ENCODE measurements at regions not wholly inside any gene's neighbourhood (a gene's known extent, or its start where the extent isn't known, plus 50 kb on each side); places are given as distances from the start of the nearest gene placed in this dataset.

DNA sequence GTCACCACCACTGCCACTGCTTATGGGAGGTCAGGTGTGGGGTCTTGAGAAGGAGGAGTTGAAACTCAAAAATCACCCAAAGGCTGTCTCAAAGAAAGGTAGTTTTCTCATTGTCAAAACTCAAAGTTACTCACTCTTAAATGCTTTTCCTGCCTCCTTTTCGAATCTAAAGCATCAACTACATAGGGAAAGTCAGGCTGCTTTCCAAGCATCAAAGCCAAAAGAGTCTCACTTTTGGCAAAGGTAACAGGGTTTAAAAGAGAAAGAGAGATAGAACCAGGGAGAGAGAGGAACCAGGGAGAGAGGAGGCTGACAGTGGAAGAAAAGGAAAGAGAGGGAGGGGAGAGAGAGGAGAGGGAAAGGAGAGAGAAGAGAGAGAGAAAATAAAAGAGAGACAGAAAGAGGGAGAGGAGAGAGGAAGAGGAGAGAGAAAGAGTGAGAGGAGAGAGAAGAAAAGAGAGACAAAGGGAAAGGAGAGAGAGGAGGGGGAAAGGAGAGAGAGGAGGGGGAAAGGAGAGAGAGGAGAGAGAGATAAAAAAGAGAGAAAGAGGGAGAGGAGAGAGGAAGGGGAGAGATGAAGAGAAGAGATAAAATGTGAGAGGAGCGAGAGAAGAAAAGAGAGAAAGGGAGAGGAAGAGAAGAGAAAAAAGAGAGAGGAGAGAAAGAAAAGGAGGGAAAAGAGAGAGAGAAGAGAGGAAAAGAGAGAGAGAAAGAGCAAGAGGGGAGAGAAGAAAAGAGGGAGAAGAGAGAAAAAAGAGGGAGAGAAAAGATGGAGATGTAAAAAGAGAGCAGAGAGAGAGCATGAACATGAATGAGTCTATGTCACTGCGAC lies 262.0 kb upstream of the TSHZ3 start:
- DNase-seq: no peak

DNA sequence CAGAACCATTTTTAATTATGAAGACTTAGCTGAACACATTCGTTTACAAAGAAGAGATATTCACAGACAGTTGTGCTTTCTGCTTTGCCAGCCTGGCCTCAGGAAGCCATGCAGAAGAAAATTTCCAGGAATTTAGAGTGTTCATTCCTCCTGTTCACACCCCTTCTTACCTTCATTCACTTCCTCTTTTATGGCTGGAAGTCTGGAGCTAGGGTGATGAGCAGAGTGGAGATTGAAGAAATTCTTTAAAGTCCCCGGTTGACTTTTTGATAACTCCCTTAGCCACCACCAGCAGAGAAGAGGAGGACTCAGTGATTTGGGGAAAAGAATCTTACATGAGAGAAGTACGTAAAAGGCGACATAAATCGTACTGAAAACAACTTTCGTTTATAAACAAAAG lies 263.6 kb upstream of the TSHZ3 start:
- no peak for DNase-seq

DNA sequence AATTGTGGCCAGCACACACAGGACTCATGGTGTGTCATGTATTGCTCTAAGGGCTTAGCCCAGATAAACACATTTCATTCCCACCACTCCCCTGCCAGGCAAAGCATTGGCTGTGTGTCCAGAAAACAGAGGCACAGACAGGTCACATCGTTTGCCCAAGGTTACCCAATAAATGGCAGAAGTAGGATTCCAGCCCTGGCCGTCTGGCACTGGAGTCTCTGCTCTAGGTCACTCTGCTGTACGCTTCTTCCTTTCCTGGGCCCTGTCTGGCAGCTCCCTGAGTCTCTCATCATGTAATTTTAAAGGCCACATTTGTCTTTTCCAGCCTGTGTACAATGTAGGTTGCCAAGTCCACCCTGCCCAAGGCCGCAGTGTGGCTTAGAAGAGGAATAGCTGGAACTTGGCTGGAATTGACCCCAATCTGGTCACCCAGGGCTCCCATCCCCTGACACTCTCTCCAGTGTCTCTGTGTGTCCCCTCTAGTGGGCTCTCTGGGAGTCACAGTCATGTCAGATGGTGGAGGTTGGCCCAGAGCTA lies 264.5 kb upstream of the TSHZ3 start:
- no peak for DNase-seq

DNA sequence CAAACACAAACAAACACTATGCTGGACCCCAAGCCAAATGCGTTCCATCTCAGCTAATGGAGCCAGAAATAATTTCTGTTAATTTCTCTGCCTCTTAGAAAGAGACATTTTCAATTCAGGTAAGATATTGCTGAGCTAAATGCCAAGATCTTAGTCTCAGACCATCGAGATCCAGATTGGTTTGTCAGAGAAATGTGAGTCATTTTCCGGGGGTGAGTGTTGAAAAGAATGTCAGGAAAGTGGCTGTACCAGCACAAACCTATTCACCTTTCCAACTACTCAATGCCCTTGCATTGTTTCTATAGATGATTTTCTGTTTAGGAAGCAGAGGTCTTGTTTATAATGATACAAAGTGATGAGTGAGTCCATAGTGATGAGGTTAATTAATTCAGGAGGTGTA lies 266.8 kb upstream of the TSHZ3 start:
- DNase-seq: no peak

DNA sequence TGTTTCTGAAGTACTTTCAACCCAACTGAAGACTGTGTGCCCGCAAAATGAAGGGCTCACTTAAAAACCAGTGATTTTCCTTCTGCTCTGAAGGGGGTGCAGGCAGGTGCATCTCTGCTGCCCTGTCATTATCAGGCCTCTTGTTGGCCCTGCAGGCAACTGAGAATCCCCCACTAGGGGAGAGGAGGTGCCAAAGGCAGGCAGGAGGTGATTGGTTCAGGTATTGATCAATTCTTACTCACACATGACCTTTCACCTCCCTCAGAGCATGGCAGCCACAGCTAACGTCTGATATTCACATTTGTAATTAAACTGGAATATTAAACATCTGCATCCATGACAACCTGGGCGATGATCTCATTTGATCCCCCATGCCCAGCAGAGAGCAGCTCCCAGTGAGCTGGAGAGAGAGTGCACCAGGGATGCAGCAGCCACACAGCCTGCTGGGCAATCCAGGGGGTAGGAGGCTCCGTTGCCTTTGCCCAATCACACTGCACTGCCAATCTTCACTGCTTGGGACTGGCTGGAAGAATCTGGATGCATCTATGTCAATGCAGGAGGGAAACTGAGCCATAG lies 267.9 kb upstream of the TSHZ3 start:
- no peak for DNase-seq

DNA sequence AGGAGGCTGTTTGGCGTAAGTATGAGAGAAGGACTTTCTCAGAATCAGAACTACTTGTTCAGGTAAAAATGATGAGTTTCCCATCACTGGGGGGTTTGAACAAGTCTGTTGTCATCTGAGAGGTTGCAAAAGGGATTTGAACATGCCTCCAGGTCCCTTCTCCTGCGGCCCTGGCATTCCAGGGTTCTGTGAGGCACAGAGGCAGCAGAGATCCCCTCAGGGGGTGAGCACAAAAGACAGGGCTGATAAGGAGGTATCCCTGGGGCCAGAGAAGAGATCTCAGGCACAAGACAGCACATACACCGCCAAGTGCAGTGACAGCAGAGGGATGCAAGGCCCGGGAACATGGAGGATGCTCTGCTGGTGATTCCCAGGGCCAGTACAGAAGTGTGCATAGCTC lies 275.8 kb upstream of the TSHZ3 start:
- DNase-seq: no peak

DNA sequence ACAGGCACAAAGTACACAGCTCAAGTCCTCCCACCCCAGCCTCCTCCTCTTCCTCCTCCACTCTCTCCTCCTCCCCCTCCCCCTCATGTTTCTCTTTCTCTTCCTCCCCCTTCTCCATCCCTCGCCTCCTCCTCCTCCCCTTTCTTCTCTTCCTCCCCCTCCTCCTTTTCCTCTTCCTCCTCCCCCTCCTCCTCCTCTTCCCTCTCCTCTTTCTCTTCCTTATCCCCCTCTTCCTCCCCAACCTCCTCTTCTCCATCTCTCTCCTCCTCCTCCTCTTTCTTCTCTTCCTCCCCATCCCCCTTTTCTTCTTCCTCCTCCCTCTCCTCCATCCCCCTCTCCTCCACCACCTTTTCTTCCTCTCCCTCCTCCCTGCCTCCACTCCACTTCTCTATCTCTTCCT lies 276.3 kb upstream of the TSHZ3 start:
- no peak for DNase-seq

DNA sequence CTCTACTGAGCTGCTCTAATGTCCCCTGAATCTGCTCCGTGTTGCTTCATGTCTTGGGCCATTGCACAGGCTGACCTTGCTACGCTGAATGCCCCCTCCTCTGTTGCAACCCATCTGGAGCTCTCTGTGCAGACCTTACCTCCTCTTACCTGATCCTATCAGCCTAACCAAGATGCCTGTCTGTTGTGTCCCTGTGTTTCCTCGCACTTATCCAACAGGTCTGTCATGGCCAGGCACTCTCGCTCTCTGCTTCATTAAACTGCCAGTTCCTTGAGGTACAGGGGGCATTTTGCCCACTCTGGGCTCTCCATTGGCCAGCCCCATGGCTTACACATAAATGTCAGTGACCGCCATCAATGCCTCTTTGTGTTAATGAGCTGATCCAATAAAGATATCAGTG lies 277.7 kb upstream of the TSHZ3 start:
- DNase-seq: no peak

DNA sequence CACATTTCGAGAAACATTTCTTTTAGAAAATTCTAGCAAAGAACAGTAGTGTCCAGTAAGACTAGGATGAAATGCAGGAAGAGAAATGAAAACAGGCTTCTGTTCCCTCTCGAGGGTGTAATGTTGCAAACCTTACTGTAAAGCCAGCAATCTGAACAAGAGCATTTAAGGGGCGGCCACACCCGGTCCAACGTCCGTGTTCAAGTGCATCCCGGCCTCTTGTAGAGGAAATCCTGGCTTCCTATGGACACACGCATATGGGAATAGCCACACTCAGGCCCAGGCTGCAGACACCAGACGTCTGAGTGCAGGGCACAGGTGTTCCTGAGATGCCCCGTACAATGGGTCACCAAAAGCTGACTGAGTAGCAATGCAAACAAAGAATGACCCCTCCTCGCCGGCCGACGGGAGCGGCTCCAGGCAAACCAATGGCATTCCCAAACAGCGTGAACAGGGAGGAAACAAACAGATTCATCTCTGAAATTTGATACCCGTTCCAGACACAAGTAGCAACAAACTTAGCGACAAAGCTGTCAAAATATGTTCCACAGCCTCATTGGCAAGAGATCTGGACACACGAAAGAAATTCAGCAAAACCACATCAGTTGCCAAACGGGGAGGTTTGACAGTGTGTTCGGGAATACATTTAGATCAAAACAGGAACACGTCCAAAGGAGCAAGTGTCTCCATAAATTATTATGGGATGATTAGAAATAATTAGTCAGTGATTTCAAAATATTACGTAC lies 278.6 kb upstream of the TSHZ3 start:
- no peak for DNase-seq

DNA sequence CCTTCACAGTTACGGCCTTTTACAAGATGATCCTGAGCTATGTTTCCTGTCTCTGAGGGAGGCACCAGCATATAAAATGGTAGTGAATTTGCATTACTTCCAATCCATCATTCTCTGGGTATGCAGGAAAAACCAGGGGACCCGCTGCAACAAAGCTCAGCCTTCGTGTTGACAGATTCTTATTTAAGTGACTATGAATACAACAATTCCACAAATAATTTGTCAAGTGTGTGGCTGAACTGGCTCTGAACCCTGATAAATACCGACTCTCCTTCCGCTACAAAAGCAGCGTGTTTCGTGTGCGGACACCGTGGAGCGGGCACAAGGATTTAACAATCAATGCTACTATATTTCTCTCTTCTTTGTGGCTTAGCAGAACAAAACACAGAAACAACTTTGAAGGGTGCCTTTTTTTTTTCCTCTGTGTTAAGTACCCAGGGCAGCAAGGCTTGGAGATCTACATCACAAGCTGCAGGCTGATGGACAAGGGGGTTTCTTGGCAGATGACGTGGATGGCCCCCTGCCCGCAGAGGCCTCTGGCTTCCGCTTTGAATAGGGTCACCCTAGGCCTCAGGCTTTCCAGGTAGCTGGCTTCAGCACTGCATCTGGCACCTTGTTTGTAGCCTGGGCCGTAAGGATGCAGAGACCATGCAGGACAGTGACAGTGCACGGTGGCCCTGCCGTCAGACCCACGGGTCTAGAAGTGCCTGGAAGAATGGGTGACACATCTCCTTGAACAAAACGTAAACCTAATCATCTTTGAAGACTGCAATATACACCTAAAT lies 280.5 kb upstream of the TSHZ3 start:
- no peak for DNase-seq

DNA sequence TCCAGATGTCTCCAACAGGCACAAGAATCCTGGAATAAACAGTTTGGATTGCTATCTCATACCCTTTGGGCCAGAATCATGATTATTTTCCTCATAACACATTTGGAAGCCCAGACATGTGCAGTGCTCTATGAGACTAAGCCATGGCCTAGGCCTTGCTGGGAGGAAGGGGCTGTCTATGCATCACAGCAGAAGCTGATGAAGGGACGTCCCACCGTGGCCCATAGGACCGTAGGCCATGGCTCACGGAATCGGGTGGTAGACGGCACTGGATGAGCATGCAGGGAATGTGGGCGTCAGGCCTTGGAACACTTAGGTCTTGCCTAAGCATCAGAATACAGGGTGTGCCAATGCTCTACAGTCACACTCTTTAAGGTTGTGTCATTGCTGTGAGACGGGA lies 283.8 kb upstream of the TSHZ3 start:
- DNase-seq: no peak

DNA sequence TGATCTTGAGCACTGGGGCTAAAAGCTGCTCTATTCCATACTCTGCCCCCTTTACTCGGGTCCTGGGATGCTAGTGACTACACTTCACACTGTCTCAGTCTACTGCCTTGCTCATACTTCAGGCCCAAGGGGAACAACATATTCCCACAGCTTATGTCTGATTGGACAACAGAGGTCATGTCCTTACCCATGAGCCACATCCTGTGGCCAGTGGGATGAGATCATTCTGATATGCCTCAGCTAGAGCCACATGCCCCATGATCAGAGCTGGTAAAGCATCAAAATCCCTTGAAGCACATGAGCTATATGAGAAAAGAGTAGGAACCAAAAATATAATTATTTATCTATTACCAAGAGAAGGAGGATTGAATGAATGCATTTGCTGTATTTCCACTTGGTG lies 290.1 kb upstream of the TSHZ3 start:
- DNase-seq: no peak

DNA sequence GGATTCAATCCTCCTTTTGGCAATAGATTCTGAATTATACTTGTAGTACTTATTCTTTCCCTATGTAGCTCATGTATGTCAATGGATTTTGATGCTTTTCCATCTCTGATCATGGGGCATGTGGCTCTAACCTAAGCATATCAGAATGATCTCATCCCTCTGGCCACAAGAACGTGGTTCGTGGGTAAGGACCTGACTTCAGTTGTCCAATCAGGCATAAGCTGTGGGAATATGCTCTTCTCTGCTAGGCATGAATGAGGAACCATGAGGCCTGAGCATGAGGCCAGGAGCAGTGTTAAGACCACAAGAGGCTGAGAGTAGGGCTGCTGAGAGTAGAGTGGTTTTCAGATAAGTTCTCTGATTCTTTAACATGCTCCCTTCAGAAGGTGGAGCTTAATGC lies 292.4 kb upstream of the TSHZ3 start:
- DNase-seq: no peak

DNA sequence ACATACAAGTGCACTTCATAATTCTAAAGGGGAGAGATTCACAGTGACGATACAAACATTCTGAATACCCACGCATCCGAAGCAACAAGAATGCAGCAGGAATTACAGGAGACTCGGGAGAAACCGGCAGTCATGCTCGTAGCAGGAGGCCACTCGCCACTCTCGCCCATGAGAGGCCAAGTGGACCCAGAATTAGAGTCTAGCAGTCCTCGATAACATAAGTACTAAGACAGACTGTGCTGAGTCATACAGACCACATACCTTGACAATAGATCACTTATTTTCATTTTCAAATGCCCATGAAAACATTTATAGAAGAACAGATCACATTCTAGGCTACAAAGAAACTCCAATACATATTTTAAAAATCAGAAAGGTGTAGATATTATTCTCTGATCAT lies 299.1 kb upstream of the TSHZ3 start:
- DNase-seq: no peak

DNA sequence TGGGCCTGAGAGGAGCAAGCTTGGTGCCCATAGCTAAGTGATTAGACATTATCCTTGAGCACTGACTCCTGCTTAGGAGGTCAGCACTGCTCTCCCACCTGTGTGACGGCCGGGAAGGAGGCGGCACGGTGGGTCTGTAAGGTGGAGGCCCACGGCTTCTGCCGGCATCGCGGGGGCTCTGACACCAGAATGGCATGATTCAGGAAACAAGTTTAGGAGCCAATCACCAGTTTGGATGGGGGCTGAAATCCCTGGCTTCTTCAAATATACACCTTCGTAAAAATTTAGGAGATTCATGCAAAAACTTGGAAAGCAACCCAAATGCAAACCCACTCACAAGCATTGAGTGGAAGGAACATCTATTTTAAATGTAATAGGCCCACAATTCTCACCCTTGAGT lies 307.3 kb upstream of the TSHZ3 start:
- no peak for DNase-seq

DNA sequence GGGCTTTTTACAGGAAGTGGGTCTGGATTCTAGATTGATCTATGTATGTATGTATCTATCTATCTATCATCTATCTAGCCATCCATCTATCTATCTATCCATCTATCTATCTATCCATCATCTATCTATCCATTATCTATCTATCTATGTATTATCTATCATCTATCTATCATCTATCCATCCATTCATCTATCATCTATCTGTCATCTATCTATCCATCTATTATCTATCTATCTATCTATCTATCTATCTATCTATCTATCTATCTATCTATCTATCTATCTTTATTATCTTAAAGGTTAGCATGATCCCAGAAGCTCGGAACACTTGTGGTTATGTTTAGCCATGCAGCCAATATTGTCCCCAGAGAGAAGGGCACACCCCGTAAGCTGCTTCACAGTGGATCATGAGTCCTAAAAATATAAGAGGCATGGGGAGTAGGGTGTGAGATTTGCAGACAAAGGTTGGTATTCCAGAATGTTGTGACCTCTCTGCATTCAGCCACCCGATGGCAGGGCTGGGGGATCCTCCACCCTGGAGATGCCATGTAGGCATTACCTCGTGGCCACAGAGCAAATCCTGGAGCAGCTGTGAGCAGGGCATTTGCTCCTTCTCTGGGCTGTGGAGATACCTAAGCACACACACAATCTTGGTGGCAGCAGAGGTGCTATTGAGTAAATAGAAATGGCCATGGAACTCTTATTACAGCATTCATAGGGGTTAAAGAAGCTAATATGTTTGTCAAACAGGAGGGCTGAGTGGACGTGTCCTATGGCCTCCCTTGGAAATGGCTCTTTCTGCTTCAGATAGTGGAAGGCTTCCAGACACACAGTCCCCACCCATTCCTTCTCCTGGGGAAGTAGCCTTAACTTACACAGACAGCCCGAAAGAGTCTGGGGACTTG lies 310.0 kb upstream of the TSHZ3 start:
- no peak for DNase-seq

DNA sequence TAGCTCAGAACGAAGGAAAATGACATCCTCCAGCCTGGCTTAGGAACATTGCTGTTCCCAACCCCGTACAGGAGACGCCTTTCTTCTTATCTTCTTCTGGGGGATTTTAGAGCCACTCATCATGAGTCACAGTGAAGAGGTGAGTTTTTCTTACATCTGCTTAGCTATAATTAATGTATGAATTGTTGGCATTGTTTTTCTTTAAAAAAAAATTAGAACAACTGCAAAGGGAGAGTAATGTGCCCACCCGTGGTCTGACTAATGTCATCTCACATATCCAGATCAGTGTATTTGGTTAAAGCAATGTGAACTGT lies 310.6 kb upstream of the TSHZ3 start:
- DNase-seq: no peak

DNA sequence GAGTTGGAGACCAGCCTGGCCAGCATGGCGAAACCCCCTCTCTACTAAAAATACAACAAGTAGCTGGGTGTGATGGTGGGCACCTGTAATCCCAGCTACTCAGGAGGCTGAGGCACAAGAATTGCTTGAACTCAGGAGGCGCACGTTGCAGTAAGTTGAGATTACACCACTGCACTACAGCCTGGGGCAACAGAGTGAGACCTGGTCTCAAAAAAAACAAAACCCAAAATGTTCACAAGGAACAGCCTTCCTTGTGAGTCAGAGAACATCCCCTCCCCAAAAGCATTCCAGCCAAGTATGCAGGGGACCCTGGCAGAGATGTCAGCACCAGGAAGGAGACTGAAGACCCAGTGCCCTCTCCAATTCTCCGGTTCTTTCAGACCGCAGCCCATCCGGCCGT lies 314.9 kb upstream of the TSHZ3 start:
- no peak for DNase-seq

DNA sequence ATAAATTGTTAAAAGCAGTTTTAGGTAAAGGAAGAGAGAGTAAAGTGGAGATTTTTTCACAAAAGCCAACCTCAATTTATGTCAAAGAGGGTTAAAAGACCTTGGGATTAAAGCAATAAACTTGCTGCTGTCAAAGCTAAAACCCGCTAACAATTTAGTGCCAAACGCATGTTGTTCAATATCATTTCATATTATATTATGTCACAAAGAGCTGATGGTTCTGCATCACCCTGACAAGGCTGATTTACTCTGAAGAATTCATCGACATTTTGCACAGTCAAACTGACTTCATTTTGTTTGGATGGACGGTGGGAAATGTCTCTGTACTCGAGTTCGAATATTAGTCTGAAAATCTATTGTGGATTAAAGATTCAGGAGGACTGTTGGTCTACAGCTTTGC lies 315.8 kb upstream of the TSHZ3 start:
- no peak for DNase-seq

DNA sequence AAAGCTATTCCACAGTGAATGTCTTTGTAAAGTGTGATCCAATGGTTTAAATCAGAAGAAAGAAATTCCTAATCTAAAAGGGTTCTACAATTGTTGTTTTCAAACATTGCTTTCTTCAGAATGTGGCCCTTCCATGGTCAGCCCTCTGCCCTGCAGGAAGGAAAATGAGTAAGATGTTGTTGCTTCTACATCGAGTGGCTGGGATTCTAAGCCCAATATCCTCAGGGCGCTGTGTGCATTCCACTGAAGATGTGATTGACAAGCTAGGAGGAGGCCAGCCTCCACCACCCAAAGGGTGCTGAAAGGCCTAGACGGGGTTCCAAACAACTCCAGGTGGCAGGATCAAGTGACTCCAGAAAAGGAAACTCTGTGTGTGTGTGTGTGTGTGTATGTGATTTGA lies 316.9 kb upstream of the TSHZ3 start:
- no peak for DNase-seq

DNA sequence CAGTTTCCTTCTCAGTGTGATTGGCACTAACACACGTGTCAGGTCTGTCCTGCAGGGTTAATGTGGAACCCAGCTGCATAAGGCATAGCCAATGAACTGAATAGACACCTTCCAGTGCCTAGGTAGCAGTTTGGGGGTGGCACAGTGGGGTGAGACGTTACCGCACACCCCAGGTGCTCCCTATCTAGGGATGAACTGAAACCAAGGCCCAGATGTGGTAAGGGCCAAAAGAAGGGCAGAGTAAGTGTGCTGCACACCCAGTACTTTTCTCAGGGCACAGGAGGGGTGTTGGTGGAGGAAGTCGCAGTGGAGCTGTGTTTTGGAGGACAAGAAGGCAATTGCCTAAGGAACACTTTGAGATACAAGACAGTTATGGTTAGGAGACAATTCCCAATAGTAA lies 317.9 kb upstream of the TSHZ3 start:
- DNase-seq: no peak

DNA sequence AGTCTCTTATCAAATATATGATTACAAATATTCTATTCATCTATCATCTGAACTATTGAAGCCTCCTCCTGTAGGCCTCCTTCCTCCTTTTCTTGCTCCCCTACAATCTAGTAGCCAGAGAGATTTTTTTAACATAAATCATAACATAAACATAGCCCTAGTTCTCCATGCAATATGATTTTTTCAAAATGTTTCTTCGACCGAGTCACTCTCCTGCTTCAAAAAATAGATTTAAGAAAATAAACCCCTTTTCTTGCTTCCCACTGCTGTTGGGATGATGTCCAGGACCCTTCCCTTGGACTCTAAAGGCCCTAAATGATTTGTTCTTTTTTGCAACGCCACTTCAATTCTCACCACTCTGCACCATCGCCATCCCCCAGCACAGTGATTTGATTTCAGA lies 319.7 kb upstream of the TSHZ3 start:
- DNase-seq: no peak

Measured in NCI-H146 (cell line).